NB4 (cell line): ENCODE measurements at regions not wholly inside any gene's neighbourhood (a gene's known extent, or its start where the extent isn't known, plus 50 kb on each side); places are given as distances from the start of the nearest gene placed in this dataset.

ENCODE experiments used
- MYC ChIP-seq: IDR thresholded peaks from 2 replicates; pipeline ENCODE4 v1.6.1; 2011; ENCODE audit warnings: low read depth, low read length
- POLR2A ChIP-seq: IDR thresholded peaks from 2 replicates; pipeline ENCODE4 v1.6.1; 2011; ENCODE audit warnings: mild to moderate bottlenecking; ENCODE audit not compliant: insufficient read length; ENCODE audit errors: extremely low read depth
- TF ChIP-seq, protein P1 (sequence below): IDR thresholded peaks from one replicate; pipeline ENCODE4 v1.5.1; 2012; ENCODE audit warnings: low read depth, low read length
- TF ChIP-seq, protein P2 (sequence below): IDR thresholded peaks from 2 replicates; pipeline ENCODE4 v1.6.1; 2011; ENCODE audit warnings: low read depth, low read length

- TF ChIP-seq, protein P1, sequence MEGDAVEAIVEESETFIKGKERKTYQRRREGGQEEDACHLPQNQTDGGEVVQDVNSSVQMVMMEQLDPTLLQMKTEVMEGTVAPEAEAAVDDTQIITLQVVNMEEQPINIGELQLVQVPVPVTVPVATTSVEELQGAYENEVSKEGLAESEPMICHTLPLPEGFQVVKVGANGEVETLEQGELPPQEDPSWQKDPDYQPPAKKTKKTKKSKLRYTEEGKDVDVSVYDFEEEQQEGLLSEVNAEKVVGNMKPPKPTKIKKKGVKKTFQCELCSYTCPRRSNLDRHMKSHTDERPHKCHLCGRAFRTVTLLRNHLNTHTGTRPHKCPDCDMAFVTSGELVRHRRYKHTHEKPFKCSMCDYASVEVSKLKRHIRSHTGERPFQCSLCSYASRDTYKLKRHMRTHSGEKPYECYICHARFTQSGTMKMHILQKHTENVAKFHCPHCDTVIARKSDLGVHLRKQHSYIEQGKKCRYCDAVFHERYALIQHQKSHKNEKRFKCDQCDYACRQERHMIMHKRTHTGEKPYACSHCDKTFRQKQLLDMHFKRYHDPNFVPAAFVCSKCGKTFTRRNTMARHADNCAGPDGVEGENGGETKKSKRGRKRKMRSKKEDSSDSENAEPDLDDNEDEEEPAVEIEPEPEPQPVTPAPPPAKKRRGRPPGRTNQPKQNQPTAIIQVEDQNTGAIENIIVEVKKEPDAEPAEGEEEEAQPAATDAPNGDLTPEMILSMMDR = no peak
- no peak for TF ChIP-seq POLR2A
- TF ChIP-seq, protein P2, sequence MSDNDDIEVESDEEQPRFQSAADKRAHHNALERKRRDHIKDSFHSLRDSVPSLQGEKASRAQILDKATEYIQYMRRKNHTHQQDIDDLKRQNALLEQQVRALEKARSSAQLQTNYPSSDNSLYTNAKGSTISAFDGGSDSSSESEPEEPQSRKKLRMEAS = no peak
- no peak for TF ChIP-seq MYC
These were observed 356.8 kb downstream of the DHX35 start for GRCh38 chr20:39318911-39319310.
